ENCODE measurements at regions not wholly inside any gene's neighbourhood (a gene's known extent, or its start where the extent isn't known, plus 50 kb on each side); places are given as distances from the start of the nearest gene placed in this dataset.

- H2BK120ac ChIP-seq (replicated peaks; ENCODE audit: low read depth, low read length), result no peak overlapping the region
- no peaks in the 10 kb centered on the region for H3K36me3 ChIP-seq (ENCODE audit: control insufficient read depth in 2 of 4, insufficient read depth in 4 of 4, low read length in 3 of 4)
- H2BK5ac ChIP-seq (ENCODE audit: low read depth, low read length), result no peak overlapping the region
- no peak overlapping the region for H3K18ac ChIP-seq (ENCODE audit: extremely low read depth, low read length)
- H3K56ac ChIP-seq (replicated peaks; ENCODE audit: insufficient read length, low read depth, low read length), result no peak overlapping the region
- H3K14ac ChIP-seq (ENCODE audit: insufficient read length), result no peak overlapping the region
- no peaks in the 10 kb centered on the region for H4K20me1 ChIP-seq (replicated peaks in 1 of 2; ENCODE audit: control insufficient read depth in 1 of 2, insufficient read depth in 2 of 2, low read length in 2 of 2)
- WGBS, 2 experiments (ENCODE audit: extremely low coverage in 1 of 2, insufficient coverage in 1 of 2, insufficient read length in 1 of 2, insufficient replicate concordance in 2 of 2, low coverage in 1 of 2, low lambda C conversion rate in 2 of 2, missing lambda C conversion rate in 1 of 2), result 65% methylated on average over 1 of the region's 1 CpG; no CpG with 5 or more reads in 1 of the 2 experiments
- no peaks in the 10 kb centered on the region for H3K27me3 ChIP-seq (replicated peaks in 1 of 4; ENCODE audit: control insufficient read depth in 3 of 4, extremely low read depth in 1 of 4, insufficient read depth in 3 of 4, low read length in 3 of 4)
- ChIA-PET CTCF (ENCODE audit: partially characterized antibody) (interaction anchor here (0.9 to 1.1 kb wide), 2 partner anchors 16 to 19 kb away, joined by 3 to 4 read pairs; no protein-coding TSS in a partner anchor), POLR2A (ENCODE audit: partially characterized antibody) (no interaction called here)
- H3K9me3 ChIP-seq (ENCODE audit: insufficient read depth in 2 of 2, low read depth in 1 of 2, low read length in 1 of 2), result no peaks in the 10 kb centered on the region
- H2BK12ac ChIP-seq (ENCODE audit: low read depth, low read length), result no peak overlapping the region
- H3K9ac ChIP-seq (replicated peaks in 1 of 4; ENCODE audit: extremely low read depth in 1 of 4, low read depth in 3 of 4, low read length in 3 of 4), result no peak overlapping the region
- no peak overlapping the region for H2AFZ ChIP-seq (ENCODE audit: low read length)
- H2AK5ac ChIP-seq (ENCODE audit: low read depth, low read length), result no peak overlapping the region
- H2BK20ac ChIP-seq (ENCODE audit: low read length), result no peak overlapping the region
- H3K4ac ChIP-seq (replicated peaks; ENCODE audit: insufficient read length, low read depth, low read length), result no peak overlapping the region
- no peak overlapping the region for H3K23ac ChIP-seq (ENCODE audit: insufficient read length)
- no peak for FAIRE-seq
- no peaks in the 10 kb centered on the region for H3K23me2 ChIP-seq (ENCODE audit: low read depth, low read length)
- H3K79me2 ChIP-seq (ENCODE audit: control insufficient read depth in 1 of 2, insufficient read depth in 2 of 2, low read length in 2 of 2), result no peaks in the 10 kb centered on the region
- H2BK15ac ChIP-seq (ENCODE audit: low read length), result no peak overlapping the region
- no peaks in the 10 kb centered on the region for H3K79me1 ChIP-seq (ENCODE audit: low read depth, low read length)
- H3K27ac ChIP-seq (ENCODE audit: low read depth, low read length), result no peak overlapping the region
- H4K8ac ChIP-seq (ENCODE audit: extremely low read depth, insufficient read depth, low read length), result no peak overlapping the region
- H3K4me1 ChIP-seq (replicated peaks in 1 of 4; ENCODE audit: control insufficient read depth in 3 of 4, insufficient read depth in 4 of 4, low read length in 3 of 4), result peaks cover 0 to 4% (median 0%) of the 10 kb centered on the region in 4 experiments; a peak in 2 of 7 replicates
- H4K91ac ChIP-seq (replicated peaks; ENCODE audit: insufficient read length, low read length), result no peak overlapping the region
- H3K4me3 ChIP-seq (ENCODE audit: extremely low read depth in 1 of 4, insufficient read depth in 2 of 4, low read depth in 3 of 4, low read length in 4 of 4), result no peak overlapping the region
- DNase-seq (ENCODE audit: low read depth in 1 of 2, low spot score in 2 of 2), result no peak
- no peak overlapping the region for H3K4me2 ChIP-seq (ENCODE audit: insufficient read depth in 1 of 2, low read depth in 2 of 2, low read length in 2 of 2)
- H4K5ac ChIP-seq (ENCODE audit: insufficient read length, low read depth, low read length), result no peak overlapping the region
- no peak for TF ChIP-seq TAF7 (optimal IDR thresholded peaks at IDR 0.05; ENCODE audit: borderline replicate concordance, low read depth, low read length)
- TF ChIP-seq E2F6 (IDR thresholded peaks at IDR 0.05), result no peak
- TF ChIP-seq SP2 (IDR thresholded peaks at IDR 0.05; ENCODE audit: low read length), result no peak
- TF ChIP-seq RBBP5 (IDR thresholded peaks at IDR 0.05; ENCODE audit: borderline replicate concordance, low read depth, low read length), result no peak
- TF ChIP-seq GABPA (IDR thresholded peaks at IDR 0.05; ENCODE audit: borderline replicate concordance, insufficient read depth, low read length), result no peak
- no peak for TF ChIP-seq YY1 (IDR thresholded peaks at IDR 0.05; ENCODE audit: low read depth, low read length)
- TF ChIP-seq ATF3 (IDR thresholded peaks at IDR 0.05; ENCODE audit: insufficient read depth, low read depth, low read length), result no peak
- no peak for TF ChIP-seq PHF8 (conservative IDR thresholded peaks at IDR 0.05; ENCODE audit: low read depth, low read length)
- TF ChIP-seq RAD21 (IDR thresholded peaks at IDR 0.05 in 1 of 2, conservative IDR thresholded peaks at IDR 0.05 in 1 of 2; ENCODE audit: low read depth in 2 of 2, low read length in 2 of 2), result no peak
- TF ChIP-seq CHD2 (IDR thresholded peaks at IDR 0.05; ENCODE audit: low read length), result no peak
- no peak for TF ChIP-seq HDAC6 (IDR thresholded peaks at IDR 0.05; ENCODE audit: low read depth, low read length)
- TF ChIP-seq SP1 (IDR thresholded peaks at IDR 0.05; ENCODE audit: low read depth, low read length), result no peak
Measured at GRCh38 chr9:99322299-99322698, 100.2 kb downstream of the SEC61B start.
